ENCODE measurements at regions not wholly inside any gene's neighbourhood (a gene's known extent, or its start where the extent isn't known, plus 50 kb on each side); places are given as distances from the start of the nearest gene placed in this dataset.
"Not testable (repeated sequence)": the region's sequence is repeated elsewhere in the genome, so short reads cannot be mapped to it uniquely, and the experiment has no call there.

- TF ChIP-seq POLR2AphosphoS5 (IDR thresholded peaks at IDR 0.05) (no peak), CTCF (IDR thresholded peaks at IDR 0.05) (no peak), EP300 (IDR thresholded peaks at IDR 0.05) (no peak), POLR2A (IDR thresholded peaks at IDR 0.05) (no peak)
- Histone ChIP-seq H3K9me3 (peaks cover 0 to 8% (median 0%) of the 10 kb centered on the region in 4 donors), H3K27me3 (no peaks in the 10 kb centered on the region), H3K4me3 (no peak overlapping the region), H3K36me3 (no peaks in the 10 kb centered on the region), H3K4me1 (no peaks in the 10 kb centered on the region), H3K27ac (no peak overlapping the region)
- intact Hi-C loops (cut with DNase I; ENCODE audit: low total_unique reads): no loop called here
- no peak for DNase-seq
Observed at GRCh38 chr3:94373456-94373855, 310.6 kb downstream of the NSUN3 start.

- H3K27ac ChIP-seq: no peak overlapping the region
- TF ChIP-seq EP300 (IDR thresholded peaks at IDR 0.05) (no peak), POLR2AphosphoS5 (IDR thresholded peaks at IDR 0.05) (no peak), CTCF (IDR thresholded peaks at IDR 0.05) (no peak), POLR2A (IDR thresholded peaks at IDR 0.05) (no peak)
- intact Hi-C loops (cut with DNase I; ENCODE audit: low total_unique reads): no loop called here
- no peaks in the 10 kb centered on the region for H3K27me3 ChIP-seq
- H3K9me3 ChIP-seq: peaks cover 0 to 7% (median 0%) of the 10 kb centered on the region in 4 donors
- 39 to 76% (median 59%) methylated on average over 1 of the region's 1 CpG for WGBS, 5 donors
- H3K4me1 ChIP-seq: no peaks in the 10 kb centered on the region
- H3K36me3 ChIP-seq: no peaks in the 10 kb centered on the region
- DNase-seq: no peak
- no peak overlapping the region for H3K4me3 ChIP-seq
Observed at GRCh38 chr3:94374439-94375161, 311.7 kb downstream of the NSUN3 start.

- H3K9me3 ChIP-seq; H3K27me3 ChIP-seq; H3K36me3 ChIP-seq; intact Hi-C loops (cut with DNase I; ENCODE audit: low total_unique reads); DNase-seq; H3K4me1 ChIP-seq; H3K4me3 ChIP-seq; H3K27ac ChIP-seq: not testable (repeated sequence)
- WGBS, 5 donors: 67 to 82% (median 82%) methylated on average over 3 of the region's 3 CpGs
Observed at GRCh38 chr3:94377123-94377696, 314.3 kb downstream of the NSUN3 start.

GRCh38 chr3:94377863-94378262 is 315.0 kb downstream of the NSUN3 start:
- H3K4me3 ChIP-seq; H3K27ac ChIP-seq; H3K4me1 ChIP-seq; intact Hi-C loops (cut with DNase I; ENCODE audit: low total_unique reads); H3K9me3 ChIP-seq; H3K27me3 ChIP-seq; H3K36me3 ChIP-seq; DNase-seq: not testable (repeated sequence)
- WGBS, 5 donors: 74 to 87% (median 78%) methylated on average over 3 of the region's 3 CpGs

GRCh38 chr3:94378322-94378721 is 315.5 kb downstream of the NSUN3 start:
- TF ChIP-seq POLR2AphosphoS5 (IDR thresholded peaks at IDR 0.05) (no peak), POLR2A (IDR thresholded peaks at IDR 0.05) (no peak), EP300 (IDR thresholded peaks at IDR 0.05) (no peak), CTCF (IDR thresholded peaks at IDR 0.05) (no peak)
- intact Hi-C loops (cut with DNase I; ENCODE audit: low total_unique reads): no loop called here
- no peaks in the 10 kb centered on the region for H3K27me3 ChIP-seq
- no peaks in the 10 kb centered on the region for H3K9me3 ChIP-seq
- no peak overlapping the region for H3K4me3 ChIP-seq
- no peaks in the 10 kb centered on the region for H3K4me1 ChIP-seq
- no peak overlapping the region for H3K27ac ChIP-seq
- H3K36me3 ChIP-seq: no peaks in the 10 kb centered on the region
- DNase-seq: no peak
- 67 to 92% (median 85%) methylated on average over 1 of the region's 1 CpG for WGBS, 5 donors

Measured in stomach (tissue), 8 donors.